ENCODE measurements at regions not wholly inside any gene's neighbourhood (a gene's known extent, or its start where the extent isn't known, plus 50 kb on each side); places are given as distances from the start of the nearest gene placed in this dataset.

DNA sequence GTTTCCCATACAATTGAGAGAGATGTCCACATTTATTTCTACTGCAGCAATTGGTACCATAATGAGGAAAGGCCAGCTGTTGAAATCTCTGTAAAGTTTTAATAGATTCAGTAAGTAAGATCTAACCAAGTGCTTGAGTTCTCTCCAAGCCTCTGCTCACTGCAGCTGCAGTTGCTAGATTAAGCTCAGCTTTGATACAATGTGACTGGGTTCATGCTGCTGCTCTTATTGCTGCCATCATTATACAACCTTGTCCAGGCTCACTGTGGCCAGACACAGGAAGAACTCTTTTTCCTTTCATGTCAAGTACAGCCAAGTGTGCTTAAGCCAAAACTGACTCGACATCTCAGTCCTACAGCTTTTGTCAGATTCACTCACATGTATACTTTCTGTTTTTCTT, 423.5 kb downstream of the GJA1 start:
- H3K4me2 ChIP-seq (ENCODE audit: insufficient read depth, insufficient read length, low read length), result no peak overlapping the region
- peaks cover 4% of the 10 kb centered on the region; the same call in 1 of the 2 replicates for H3K4me1 ChIP-seq (ENCODE audit: insufficient read depth, low read length)
- H2BK20ac ChIP-seq (ENCODE audit: low read depth, low read length, poor library complexity, severe bottlenecking), result no peak overlapping the region
- no peak overlapping the region for H4K91ac ChIP-seq (ENCODE audit: insufficient read length, low read depth, low read length)
- H2BK15ac ChIP-seq (ENCODE audit: low read depth, low read length), result no peak overlapping the region
- no peak overlapping the region for H2BK5ac ChIP-seq (ENCODE audit: insufficient read length, low read length)
- H3K23me2 ChIP-seq (ENCODE audit: insufficient read length, low read depth, low read length, poor library complexity, severe bottlenecking), result no peaks in the 10 kb centered on the region
- no peak overlapping the region for H2BK12ac ChIP-seq (ENCODE audit: insufficient read length, low read depth, low read length)
- no peak overlapping the region for H2AK5ac ChIP-seq (ENCODE audit: insufficient read length, low read length)
- WGBS (ENCODE audit: extremely low coverage, insufficient read length, low lambda C conversion rate), result no CpG with 5 or more reads among the region's 1 CpG
- H3K4me3 Mint-ChIP-seq, result no peak overlapping the region
- H3K79me2 ChIP-seq (ENCODE audit: insufficient read depth, low read length), result no peaks in the 10 kb centered on the region
- H2BK120ac ChIP-seq (ENCODE audit: low read depth, low read length, poor library complexity, severe bottlenecking), result no peak overlapping the region
- H4K5ac ChIP-seq (ENCODE audit: insufficient read length, low read depth, low read length), result no peak overlapping the region
- no peak overlapping the region for H3K9ac ChIP-seq (ENCODE audit: extremely low read depth, insufficient read length, low read length)
- no peak overlapping the region for H3K4ac ChIP-seq (ENCODE audit: low read depth, low read length)
- H3K27ac ChIP-seq (ENCODE audit: insufficient read length, low read depth, low read length), result no peak overlapping the region
- H3K14ac ChIP-seq (ENCODE audit: insufficient read depth, low read length), result no peak overlapping the region
- H3K27ac Mint-ChIP-seq, result no peak overlapping the region
- no peak overlapping the region for H3K56ac ChIP-seq (ENCODE audit: insufficient read length, low read depth, low read length)
- no peak overlapping the region for H3K18ac ChIP-seq (ENCODE audit: insufficient read length, low read depth, low read length)
- H3K27me3 Mint-ChIP-seq (ENCODE audit: low read depth), result no peaks in the 10 kb centered on the region; the same call in 1 of the 2 replicates
- H2AFZ ChIP-seq (ENCODE audit: low read length), result no peak overlapping the region
- H3K4me1 Mint-ChIP-seq, result peaks cover 19 to 21% of the 10 kb centered on the region in 2 experiments
- no peaks in the 10 kb centered on the region for H3K79me1 ChIP-seq (ENCODE audit: insufficient read depth, low read depth, low read length, poor library complexity, severe bottlenecking)
- H3K27me3 ChIP-seq (ENCODE audit: insufficient read depth, low read length), result no peaks in the 10 kb centered on the region; the same call in 1 of the 2 replicates
- no peak for TF ChIP-seq CTCF (conservative IDR thresholded peaks at IDR 0.05)
- H3K23ac ChIP-seq (ENCODE audit: insufficient read length, low read depth, low read length), result no peak overlapping the region
- peaks cover 6 to 11% (median 8%) of the 10 kb centered on the region in 3 experiments; a peak in 6 of 7 replicates for H3K36me3 Mint-ChIP-seq (ENCODE audit: insufficient read depth in 1 of 3, low read depth in 3 of 3)
- H3K9me3 Mint-ChIP-seq, result peaks cover 4 to 9% of the 10 kb centered on the region in 2 experiments
- no peaks in the 10 kb centered on the region for H4K20me1 ChIP-seq (ENCODE audit: control insufficient read depth, insufficient read depth, insufficient read length)
- H3T11ph ChIP-seq (ENCODE audit: low read length), result no peak overlapping the region
- no peak overlapping the region for H4K8ac ChIP-seq (replicated peaks; ENCODE audit: insufficient read length, low read depth, low read length)
- DNase-seq, result no peak
- H3K9me3 ChIP-seq (ENCODE audit: control insufficient read depth, low read depth, low read length), result no peaks in the 10 kb centered on the region

Data from H9 (cell line).